Embryonic facial prominence (tissue), 1 donor: ENCODE measurements at regions not wholly inside any gene's neighbourhood (a gene's known extent, or its start where the extent isn't known, plus 50 kb on each side); places are given as distances from the start of the nearest gene placed in this dataset.
"Not testable (repeated sequence)": the region's sequence is repeated elsewhere in the genome, so short reads cannot be mapped to it uniquely, and the experiment has no call there.

Experiments used
- DNase-seq: peaks from one replicate; pipeline ENCODE4 v3.0.0-alpha.2; 2016; ENCODE audit errors: extremely low spot score

DNA sequence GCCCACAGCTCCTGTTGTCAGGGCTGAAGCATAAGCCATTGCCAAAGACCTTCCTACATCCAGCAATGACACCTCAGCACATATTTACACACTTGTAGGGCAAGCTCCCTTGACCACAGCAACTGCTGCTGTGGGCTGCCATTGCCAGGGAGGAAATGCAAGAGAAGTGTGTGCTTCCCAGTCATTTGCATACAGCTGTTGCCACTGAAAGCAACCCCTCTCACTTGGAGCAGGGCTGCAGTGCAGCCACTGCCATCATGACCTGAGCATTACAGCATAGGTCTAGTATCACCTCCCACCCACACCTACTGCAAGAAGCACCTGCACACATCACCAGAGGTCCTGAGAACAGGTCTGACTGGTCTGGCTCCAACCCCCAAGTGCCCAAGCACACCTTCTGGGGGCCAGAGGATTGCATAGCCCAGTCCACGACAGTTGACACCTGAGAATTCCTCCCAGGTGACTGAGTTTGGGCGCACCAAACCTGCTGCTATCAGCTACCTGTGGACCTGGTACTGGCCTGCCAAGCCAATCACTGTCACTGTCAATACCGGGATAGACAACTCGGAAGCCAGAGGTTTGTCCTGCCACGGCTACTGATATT, 636.5 kb upstream of the SLIT2 start:
- DNase-seq: no peak

DNA sequence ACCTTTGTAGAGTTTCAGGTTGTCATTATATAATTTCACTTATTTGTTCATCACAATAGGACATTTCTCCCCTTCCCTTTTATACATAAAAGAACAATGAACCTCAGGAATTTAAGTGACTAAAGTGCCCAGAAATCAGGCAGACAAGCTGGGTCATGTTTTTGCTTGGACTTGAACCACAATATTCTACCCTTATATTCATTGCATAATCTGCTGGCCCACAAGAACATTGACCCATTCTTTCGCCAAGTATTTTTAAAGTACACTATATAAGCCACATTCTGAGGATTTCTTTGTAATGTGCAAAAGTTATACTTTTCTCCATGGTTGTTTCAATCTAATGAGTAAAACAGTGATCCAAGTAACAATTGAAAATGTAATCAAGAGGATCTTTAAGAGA, 637.5 kb upstream of the SLIT2 start:
- no peak for DNase-seq

DNA sequence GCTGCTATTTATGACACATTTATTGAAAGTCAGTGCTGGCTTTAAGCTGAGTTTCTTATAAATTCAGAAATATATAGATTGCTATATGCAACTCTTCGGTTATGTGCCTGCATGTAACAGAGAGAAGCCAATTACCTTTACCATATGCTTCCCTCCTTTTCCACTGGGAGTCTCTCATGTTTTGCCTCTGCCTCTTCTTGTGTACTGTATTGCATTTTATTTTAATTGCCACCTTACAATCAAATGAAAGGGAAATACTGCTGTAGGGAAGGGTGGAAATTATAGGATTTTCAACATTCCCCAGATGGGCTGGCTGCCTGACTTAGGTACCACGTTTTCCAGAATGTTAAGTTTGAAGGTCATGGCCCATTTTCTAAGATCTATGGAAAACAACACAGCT, 655.4 kb upstream of the SLIT2 start:
- no peak for DNase-seq

DNA sequence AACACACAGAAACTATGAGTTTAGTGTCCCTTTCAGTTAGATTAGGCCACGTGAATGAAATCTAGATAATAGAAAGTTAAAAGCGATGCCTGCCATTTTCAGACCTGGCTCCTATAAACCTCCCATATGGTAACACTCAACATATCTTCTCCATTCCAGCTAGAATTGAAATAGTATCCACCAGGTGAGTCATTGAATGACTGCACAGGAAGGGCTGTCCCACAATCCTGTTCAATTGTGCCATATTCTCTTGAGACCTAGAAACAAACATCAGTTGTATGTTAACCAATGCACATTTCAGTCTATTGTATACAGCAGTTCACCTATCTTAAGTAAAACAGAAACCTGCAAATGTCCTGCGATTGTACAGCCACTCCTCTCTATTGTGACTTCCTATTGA, 659.3 kb upstream of the SLIT2 start:
- DNase-seq: no peak

DNA sequence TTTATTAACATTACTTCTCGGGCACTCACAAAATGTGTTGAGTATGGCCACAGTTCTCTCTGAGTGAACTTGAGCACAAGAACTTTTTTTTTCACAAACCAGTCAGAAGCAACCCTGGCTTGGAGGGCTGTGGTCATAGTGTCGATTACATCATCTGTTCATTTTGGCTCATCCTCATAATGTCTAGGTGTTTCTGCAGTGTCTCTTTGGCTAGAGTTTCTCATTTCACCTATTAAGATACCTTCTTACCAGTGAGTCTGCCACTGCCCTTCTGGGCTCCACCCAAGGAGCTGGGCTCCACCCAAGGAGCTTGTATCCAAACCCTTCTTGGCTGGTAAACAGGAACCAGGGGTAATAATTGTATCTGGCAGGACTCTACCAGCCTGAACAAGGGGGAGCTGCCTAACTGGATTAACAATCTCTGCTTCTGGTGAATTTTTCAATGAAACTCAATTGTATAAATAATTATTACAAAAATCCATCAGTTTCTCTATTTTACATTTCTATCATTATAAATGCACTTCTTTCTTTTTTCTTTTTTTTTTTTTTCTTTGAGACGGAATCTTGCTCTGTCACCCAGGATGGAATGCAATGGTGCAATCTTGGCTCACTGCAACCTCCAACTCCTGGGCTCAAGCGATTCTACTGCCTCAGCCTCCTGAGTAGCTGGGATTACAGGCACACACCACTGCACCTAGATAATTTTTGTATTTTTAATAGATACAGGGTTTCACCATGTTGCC, 667.7 kb upstream of the SLIT2 start:
- no peak for DNase-seq

DNA sequence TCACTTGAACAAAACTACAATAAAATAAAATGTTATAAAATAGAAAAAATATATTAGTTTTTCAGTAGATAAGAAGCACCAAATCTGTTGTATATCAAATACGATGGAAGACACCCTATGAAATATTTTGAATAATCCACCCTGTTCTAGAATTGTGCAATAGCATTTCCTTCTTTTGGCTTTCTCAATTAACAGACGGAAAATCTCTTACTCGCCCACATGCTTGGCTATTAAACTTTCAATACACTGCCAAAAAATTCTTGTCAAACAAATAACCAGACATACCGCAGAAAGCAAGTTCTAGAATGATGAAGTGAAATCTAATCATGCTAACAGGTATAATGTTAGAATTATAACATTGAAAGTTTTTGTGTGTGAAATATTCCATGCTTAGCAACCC, 671.6 kb upstream of the SLIT2 start:
- no peak for DNase-seq

DNA sequence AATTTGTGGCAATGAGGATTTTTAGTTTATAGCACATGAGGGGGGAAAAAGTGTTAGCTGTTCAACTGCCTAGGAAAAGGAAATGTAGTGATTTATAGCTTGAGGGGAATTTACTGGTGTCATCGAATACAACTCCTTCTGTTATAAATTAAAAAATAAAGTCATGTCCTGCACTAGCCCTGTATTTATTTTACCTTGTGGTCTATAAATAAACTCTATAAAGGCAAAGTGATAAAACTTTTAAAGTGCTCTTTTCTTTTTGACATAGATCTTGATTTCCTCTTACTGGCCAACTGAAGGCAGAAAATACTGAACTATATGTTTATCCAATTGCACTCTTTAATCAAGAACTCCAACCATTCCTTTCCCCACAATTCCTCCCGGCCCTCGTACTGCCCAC, 672.1 kb upstream of the SLIT2 start:
- no peak for DNase-seq

DNA sequence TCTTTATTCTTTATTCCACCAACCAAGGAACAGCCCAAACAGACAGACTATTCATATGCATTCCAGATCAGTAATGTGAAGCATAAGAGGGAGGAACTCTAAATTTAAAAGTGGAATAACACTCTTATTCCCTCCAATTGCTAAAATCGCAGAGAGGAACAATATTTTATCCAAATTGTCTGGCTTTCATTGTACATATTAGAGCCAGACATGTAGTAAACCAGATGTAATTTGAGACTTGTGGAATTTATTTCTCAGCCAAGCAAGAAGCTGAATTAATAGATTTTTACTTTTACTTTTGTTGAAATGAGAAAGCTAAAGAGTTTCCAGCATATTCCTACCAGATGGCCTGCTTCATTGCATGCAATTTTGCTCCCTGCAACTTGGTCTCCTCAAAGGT, 674.6 kb upstream of the SLIT2 start:
- peak; percentile 56 for DNase-seq

DNA sequence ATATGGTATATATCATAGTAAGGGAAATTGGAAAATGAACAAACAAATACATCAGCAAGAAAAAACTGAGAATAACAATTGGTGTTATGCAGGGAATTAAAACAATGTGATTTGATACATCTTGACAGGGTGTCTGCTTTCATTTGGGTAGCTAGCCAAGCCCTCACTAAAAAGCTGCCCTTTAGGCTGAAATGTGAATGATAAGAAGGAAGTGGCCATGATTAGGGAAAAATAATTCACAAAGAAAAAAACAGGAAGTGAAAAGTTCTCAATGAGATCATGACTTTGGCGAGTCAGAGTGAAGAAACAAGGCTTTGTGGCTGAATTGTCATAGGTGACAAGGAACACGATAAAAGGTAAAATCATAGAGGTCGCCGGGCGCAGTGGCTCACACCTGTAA, 675.8 kb upstream of the SLIT2 start:
- no peak for DNase-seq

DNA sequence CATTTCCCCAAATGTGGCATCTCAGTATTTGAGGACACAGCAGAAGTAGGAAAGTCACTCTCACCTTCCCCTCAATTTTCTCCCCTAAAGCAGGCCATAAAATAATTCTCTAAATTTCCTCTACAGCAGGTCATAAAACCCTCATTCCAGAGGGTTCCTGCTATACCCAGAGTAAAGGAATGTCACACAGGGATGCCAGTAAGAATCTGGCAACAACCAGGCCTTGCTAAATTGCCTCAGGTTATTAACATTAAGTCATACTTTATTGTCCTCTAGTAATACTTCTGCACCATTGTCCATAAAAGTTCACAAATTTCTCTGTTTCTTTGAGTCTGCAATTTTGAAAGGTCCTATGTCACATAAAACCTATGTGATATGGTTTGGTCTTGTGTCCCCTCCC, 685.7 kb upstream of the SLIT2 start:
- no peak for DNase-seq

DNA sequence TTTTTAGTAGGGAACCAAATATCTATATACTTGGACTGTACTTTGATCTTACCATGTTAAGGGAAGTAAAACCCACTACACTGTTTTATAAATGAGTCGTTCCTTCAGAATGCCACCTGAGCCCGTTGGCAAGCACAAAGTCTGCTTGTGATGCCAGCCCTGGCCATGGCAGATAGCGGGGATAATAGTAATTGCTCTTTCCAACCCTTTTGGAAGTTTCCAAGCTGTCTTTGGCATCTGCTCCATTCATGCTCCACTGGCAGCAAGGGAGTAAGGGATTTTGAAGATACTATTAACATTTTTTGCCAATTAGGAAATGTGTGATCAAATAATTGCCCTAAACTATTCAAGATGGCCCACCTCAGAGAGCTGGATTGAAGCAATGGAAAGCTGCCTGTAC, 689.2 kb upstream of the SLIT2 start:
- DNase-seq: no peak

DNA sequence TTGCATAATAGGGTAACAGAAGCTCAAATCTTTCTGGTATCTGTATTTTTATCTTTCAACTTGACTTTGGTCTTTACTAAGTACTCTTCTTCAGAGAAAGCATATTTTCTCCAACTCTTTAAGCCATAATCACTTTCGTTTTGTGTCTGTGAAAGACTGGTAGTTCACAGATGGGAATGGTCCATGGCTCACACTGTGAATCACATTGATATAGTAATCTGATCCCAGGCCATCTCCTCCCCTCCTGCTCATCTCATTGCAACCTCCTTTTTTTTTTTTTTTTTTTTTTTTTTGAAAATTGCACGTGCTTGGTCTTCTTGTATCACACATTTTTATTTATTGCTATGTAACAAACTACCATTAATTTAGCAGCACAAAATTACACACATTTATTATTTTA, 694.5 kb upstream of the SLIT2 start:
- DNase-seq: no peak

DNA sequence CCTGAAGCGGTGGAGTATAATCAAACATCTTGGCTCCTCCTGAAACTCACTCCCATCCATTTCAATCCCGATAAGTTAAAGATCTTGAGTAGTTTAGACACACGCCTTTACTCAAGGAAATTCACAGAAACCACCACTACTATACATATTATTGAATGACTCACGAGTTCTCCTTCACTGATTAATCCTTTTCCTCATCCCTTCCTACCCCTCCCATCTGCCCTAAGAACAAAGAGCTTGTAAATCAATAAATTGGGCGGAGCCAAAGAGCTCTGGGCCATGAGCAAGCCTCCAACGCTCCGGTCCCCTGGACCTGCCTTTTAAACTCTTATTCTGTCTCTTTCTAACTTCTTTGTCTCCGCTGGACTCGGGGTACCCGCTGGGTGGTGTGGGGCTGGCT, 695.4 kb upstream of the SLIT2 start:
- DNase-seq: not testable (repeated sequence)

DNA sequence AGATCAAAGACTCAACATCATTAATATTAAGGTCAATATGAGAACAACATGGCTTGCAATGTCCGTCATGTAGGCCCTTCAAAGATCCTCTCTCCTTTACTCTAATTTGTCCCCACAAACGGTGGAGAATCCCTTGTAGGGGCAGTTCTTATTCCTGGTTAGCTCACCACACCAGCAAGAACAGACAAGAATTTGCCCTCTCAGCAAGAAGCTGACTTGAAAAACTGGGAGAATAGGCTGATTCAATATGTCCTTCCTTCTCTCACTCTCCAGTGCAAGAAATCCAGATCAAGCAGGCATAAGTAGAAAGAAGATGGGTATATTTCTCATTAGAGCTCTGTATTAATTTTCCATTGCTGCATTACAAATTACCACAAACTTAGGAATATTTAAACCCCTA, 704.2 kb upstream of the SLIT2 start:
- DNase-seq: no peak

DNA sequence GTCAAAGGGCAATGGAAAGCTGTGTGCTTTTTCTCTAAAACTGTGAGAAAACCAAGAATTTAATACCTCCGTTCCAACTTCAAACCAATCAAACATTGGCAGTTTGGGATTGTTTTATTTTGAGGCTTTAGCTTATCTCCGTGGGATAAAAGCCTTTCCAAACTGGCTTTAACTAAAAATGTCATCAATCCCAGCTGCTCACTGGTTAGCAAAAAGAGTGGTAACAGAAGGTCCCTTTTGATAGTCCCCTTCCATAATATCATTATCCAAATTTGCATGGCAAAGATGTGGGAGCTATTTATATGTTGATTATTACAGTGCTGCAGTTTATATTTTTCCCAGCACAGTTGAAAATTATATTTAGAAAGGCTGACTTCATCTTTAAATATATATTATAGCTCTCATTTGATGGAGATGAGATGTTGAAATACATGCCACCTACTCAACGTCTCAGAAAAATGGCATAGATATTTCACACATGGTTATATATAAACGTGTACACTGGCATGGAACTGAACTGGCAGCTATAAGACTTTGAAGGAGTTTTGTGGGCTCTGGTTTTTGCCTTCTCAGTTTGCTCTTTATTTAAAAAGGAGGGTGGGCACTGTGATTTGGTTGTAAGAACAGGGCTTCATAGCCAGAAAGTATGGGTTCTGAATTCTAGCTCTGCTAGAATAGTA, 707.1 kb upstream of the SLIT2 start:
- DNase-seq: no peak

DNA sequence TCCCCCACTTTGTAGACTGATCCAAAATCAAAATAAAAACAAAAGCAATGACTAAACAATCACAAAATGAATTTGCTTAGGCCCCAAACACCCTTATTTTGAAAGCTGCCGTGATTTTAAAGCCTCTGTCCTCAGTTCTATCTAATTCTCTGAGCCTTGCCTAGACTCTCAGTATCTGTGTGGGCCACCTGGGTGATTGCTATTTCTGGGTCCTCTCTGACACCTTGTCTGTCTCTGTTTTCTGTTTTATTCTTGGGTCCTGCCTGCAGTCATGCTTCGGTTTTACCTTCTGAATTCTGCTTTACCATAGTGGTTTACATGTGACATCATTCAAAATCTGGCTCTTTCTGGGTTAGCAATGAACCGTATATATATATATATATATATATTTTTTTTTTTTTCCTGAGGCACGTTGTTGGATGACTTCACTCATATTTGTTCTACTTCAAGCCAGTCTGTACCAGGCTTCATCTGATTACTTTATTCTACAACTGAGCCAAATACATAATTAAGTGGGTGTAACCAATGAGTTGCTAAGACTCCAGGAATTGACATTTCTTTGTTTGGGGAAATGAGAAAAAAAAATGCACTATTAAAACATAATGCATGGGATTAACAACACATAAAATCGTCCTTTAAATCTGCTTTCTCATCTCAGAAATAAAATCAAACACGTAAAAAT, 710.7 kb upstream of the SLIT2 start:
- DNase-seq: no peak

DNA sequence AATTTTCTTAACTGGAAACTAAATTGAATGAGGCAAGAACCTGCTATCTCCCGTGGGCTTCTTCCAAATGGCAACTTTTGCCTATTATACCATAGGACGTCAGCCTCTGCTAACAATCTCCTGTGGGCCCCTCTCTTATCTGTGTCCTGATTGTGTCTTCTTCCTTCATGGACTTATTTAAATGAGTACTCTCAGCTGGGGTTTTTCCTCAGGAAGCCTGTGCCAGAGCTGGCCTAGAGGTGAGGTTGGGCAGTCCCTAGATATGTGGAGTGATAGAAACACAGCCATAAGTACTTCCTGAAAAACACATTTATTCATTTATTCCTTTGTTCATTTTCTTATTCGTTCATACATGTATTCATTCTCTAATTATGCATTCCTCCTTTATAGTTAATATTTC, 712.5 kb upstream of the SLIT2 start:
- DNase-seq: no peak

DNA sequence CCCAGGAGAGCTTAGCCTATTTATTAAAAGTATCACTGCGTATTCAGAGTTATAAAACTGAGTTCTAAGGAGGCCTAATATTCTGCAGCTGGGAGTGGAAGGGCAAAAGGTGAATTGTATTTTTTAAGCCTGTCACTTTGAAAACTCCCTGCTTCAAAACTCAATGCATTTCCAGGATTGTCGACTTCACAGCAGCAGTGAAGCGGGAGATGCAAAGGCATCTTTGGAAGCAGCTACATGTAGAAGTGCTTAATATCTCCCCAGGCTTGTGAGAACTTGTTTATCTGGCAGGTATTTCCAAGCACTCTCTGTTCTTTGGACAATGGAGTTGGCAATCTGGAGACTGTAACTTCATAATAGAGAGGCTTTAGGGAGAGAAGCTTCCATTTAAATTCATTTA, 717.5 kb upstream of the SLIT2 start:
- no peak for DNase-seq

DNA sequence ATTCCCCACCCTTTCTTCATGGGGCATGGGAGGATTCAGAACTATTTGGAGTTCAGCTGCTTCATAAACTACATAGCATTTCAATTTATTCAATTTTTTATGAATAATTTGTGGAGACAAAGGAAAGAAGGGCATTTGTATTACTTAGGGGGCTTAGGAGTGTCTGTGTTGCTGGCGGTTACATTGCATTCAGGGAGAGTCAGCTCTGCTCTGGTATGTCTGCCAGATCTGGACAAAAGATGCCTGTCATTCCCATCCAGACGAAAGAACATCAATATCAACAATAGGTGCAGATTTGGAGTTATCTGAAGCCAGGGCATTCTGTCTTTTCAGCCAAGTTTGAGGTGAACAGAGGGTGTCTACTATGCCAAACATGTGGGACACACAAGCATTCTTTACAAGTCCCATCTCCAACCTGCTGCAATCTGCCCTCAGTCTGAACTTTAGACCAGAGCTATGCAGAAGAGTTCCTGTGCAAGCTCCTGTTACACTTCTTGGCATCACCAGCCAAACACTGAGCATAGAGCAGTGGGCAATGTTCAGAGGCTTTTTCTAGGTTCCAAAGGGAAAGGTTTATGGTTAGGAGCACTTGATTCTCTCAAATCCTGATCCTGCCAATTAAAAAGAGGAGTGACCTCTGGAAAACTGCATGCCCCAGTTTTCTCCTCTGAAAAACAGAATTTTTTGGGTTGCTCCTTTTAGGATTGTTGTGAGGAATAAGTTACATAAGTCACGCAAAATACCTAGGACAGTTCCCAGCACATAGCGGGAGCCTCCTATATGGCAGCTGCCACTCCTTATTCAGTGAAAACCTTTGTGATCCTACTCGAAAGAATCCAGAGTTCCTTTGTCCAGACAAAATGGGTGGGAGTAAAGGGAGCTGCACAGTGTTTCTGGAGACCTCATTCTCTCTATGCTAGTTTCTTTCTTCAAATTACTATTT, 719.5 kb upstream of the SLIT2 start:
- no peak for DNase-seq

DNA sequence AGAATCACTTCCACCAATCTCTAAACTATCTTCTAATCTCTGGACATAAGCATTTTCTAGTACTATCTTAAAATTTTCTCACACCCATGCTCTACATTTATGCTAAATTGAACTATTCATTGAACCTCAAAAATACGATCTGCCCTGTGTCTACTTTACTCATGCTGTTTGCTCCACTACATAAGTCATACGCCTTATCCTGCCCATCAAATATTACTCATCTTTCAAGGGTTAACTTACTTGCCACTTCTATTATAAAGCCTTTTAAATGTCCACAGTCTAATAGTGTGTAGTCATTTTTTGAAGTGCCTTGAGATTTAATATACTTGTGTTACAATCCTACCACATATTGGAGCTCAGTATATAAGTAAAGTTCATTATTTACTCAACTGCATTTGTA, 727.7 kb upstream of the SLIT2 start:
- DNase-seq: no peak

DNA sequence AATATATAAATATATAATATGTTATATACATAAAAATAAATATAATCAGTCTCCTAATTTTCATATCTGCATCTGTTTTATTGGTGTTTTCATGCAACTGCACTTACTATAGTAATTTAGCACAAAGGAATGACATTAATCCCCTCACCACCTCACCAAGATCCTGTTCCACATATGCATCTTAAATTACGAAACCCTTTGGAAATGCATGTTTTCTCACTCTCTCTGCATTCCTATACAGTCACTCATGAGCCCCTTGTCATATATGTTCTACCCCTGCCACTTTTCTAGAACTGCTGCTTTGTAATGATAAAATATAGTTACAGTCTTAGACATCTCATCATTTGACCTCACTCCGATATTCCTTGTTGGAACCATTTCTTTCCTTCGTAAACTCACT, 728.7 kb upstream of the SLIT2 start:
- DNase-seq: no peak
